Glutamatergic neuron (in vitro differentiated cells): ENCODE measurements at regions not wholly inside any gene's neighbourhood (a gene's known extent, or its start where the extent isn't known, plus 50 kb on each side); places are given as distances from the start of the nearest gene placed in this dataset.

ENCODE experiments used
- DNase-seq: peaks from one replicate; pipeline ENCODE4 v3.0.0; 2022
- H3K27ac Mint-ChIP-seq: one replicate; pipeline ENCODE4 v1.8.0; 2020; ENCODE audit warnings: mild to moderate bottlenecking, mixed read lengths, inconsistent platforms; ENCODE audit not compliant: unreplicated experiment
- H3K27me3 Mint-ChIP-seq: one replicate; pipeline ENCODE4 v1.8.0; 2020; ENCODE audit warnings: mild to moderate bottlenecking, moderate library complexity, mixed read lengths, inconsistent platforms; ENCODE audit not compliant: unreplicated experiment
- H3K36me3 Mint-ChIP-seq: one replicate; pipeline ENCODE4 v1.8.0; 2020; ENCODE audit warnings: mild to moderate bottlenecking, mixed read lengths, inconsistent platforms; ENCODE audit not compliant: unreplicated experiment
- H3K4me1 Mint-ChIP-seq: one replicate; pipeline ENCODE4 v1.8.0; 2020; ENCODE audit warnings: mild to moderate bottlenecking, low read depth, mixed read lengths, inconsistent platforms; ENCODE audit not compliant: unreplicated experiment
- H3K4me3 Mint-ChIP-seq: one replicate; pipeline ENCODE4 v1.8.0; 2020; ENCODE audit warnings: mild to moderate bottlenecking, mixed read lengths, inconsistent platforms; ENCODE audit not compliant: unreplicated experiment
- H3K9me3 Mint-ChIP-seq: one replicate; pipeline ENCODE4 v1.8.0; 2020; ENCODE audit warnings: mild to moderate bottlenecking, moderate library complexity, mixed read lengths, inconsistent platforms; ENCODE audit not compliant: unreplicated experiment
- TF ChIP-seq, protein P1 (sequence below): fragments of 200-600 bp; sonication (generic); IDR thresholded peaks from one replicate; pipeline ENCODE4 v1.5.0; 2021; ENCODE audit not compliant: partially characterized antibody, unreplicated experiment

DNA sequence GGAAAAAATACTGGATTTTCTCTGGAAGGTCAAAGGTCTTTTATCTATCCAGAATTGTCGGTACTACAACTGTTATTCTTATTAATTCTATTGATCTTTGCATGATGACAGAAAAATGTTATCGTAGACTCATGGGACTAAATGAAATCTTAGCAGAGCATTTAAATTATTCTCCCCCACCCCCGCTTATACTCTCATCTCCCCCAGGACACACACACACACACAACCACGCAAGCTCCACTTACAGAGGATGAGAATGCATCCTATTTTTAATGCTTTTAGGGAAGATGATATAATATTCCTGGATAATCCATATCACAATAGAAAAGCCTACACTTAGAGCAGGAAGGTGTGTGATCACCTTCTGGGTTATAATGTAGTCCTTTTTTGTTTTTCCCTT lies 91.9 kb upstream of the STARD13 start:
- Mint-ChIP-seq H3K9me3 (no peaks in the 10 kb centered on the region), H3K27me3 (no peaks in the 10 kb centered on the region), H3K4me1 (peaks cover 11% of the 10 kb centered on the region), H3K36me3 (no peaks in the 10 kb centered on the region), H3K4me3 (peak overlapping the region; percentile 31), H3K27ac (no peak overlapping the region)
- DNase-seq, result no peak
- TF ChIP-seq, protein P1, sequence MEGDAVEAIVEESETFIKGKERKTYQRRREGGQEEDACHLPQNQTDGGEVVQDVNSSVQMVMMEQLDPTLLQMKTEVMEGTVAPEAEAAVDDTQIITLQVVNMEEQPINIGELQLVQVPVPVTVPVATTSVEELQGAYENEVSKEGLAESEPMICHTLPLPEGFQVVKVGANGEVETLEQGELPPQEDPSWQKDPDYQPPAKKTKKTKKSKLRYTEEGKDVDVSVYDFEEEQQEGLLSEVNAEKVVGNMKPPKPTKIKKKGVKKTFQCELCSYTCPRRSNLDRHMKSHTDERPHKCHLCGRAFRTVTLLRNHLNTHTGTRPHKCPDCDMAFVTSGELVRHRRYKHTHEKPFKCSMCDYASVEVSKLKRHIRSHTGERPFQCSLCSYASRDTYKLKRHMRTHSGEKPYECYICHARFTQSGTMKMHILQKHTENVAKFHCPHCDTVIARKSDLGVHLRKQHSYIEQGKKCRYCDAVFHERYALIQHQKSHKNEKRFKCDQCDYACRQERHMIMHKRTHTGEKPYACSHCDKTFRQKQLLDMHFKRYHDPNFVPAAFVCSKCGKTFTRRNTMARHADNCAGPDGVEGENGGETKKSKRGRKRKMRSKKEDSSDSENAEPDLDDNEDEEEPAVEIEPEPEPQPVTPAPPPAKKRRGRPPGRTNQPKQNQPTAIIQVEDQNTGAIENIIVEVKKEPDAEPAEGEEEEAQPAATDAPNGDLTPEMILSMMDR, result no peak

DNA sequence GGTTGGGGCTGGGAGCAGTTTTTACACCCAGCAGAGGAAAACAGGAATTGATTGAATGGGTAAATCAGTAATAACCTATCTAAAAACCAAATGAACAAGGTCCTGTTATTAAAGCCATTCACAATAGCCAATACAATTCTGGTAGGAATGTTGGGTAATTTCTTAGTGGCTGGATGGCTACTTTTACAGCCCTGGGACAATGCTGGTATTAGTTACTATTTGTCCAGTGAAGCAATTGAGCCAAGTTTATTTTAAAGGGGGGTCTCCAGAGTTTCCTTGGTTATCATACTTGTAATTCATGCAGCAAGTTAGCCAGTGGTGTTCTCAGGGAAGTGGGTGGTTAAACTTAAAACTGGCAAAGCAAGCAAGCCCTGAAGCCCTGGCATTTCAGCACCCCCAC lies 92.3 kb upstream of the STARD13 start:
- TF ChIP-seq, protein P1, result no peak
- H3K27ac Mint-ChIP-seq, result no peak overlapping the region
- H3K36me3 Mint-ChIP-seq, result no peaks in the 10 kb centered on the region
- no peak for DNase-seq
- H3K9me3 Mint-ChIP-seq, result no peaks in the 10 kb centered on the region
- peaks cover 11% of the 10 kb centered on the region for H3K4me1 Mint-ChIP-seq
- no peaks in the 10 kb centered on the region for H3K27me3 Mint-ChIP-seq
- peak overlapping the region; percentile 31 for H3K4me3 Mint-ChIP-seq

DNA sequence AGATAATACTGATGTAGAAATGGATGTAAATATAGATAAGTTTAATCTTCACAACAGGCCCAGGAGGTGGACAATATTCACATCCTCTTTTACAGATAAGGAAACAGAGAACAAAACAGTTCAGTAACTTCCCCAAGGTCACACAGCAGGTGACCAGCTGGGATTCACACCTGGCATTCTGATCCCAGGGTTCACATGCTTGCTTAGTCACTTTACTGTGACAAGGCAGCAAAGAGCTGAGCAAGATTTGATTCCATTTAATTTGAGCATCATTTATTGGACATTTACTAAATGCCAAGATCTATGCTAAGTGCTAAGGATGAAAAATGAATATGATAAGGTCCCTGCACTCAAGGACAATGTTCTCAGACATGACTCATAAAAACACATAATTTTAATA lies 94.1 kb upstream of the STARD13 start:
- Mint-ChIP-seq H3K4me1 (peaks cover 20% of the 10 kb centered on the region), H3K9me3 (no peaks in the 10 kb centered on the region), H3K36me3 (no peaks in the 10 kb centered on the region), H3K4me3 (no peak overlapping the region), H3K27me3 (no peaks in the 10 kb centered on the region), H3K27ac (no peak overlapping the region)
- TF ChIP-seq, protein P1, result no peak
- no peak for DNase-seq

DNA sequence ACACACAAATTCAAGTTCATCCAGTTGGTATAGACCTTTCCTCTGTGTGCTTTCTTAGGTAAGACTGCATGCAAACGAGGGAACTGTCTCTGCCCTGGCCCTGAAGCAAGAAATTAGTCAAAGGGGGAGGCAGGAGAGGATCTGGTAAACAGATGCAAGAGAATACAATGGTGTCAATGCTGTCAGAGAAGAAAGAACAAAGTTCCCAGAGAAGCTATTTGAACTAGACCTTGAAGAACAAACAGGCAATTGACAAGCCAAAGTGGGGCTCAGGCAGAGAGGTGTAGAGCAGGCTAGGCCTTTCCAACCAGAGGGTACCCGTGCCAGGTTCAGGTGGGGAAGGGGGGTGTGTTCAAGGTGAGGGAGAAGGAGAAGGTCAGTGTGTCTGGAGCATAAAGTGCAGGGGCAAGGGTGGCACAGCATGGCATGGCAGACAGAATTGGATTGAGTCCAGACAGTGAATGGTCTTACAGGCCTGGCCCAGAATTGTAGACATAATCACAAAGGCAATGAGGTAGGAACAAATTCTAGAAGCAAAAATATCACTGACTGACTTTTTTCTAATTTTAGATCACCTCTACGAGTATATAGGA lies 95.0 kb upstream of the STARD13 start:
- no peak overlapping the region for H3K4me3 Mint-ChIP-seq
- no peak overlapping the region for H3K27ac Mint-ChIP-seq
- no peaks in the 10 kb centered on the region for H3K27me3 Mint-ChIP-seq
- no peaks in the 10 kb centered on the region for H3K9me3 Mint-ChIP-seq
- no peaks in the 10 kb centered on the region for H3K36me3 Mint-ChIP-seq
- no peak for DNase-seq
- TF ChIP-seq, protein P1, result no peak
- H3K4me1 Mint-ChIP-seq, result peaks cover 16% of the 10 kb centered on the region

DNA sequence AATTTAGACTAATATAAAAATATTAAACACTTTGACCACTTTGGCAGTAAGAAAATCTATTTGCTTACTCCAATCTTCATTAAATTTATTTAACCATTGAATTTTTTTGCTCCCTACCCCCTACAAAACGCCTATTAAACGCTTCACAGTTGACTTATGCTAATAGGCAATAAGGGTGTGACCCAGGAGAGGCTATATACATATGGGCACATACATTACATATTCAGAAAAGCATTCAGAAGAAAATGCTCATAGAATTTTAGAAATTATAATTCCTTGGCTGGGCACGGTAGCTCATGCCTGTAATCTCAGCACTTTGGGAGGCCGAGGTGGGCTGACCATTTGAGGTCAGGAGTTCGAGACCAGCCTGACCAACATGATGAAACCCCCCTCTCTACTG lies 95.6 kb upstream of the STARD13 start:
- peaks cover 17% of the 10 kb centered on the region for H3K4me1 Mint-ChIP-seq

More for the DNA sequence above, 95.6 kb upstream of the STARD13 start:
- Mint-ChIP-seq H3K27ac (no peak overlapping the region), H3K4me3 (no peak overlapping the region), H3K27me3 (no peaks in the 10 kb centered on the region), H3K9me3 (no peaks in the 10 kb centered on the region), H3K36me3 (no peaks in the 10 kb centered on the region)
- TF ChIP-seq, protein P1, result no peak
- no peak for DNase-seq
